ENCODE measurements at regions not wholly inside any gene's neighbourhood (a gene's known extent, or its start where the extent isn't known, plus 50 kb on each side); places are given as distances from the start of the nearest gene placed in this dataset.
A peak's percentile ranks its signal among the peaks of the same experiment; 100 is the strongest.
"Not testable (repeated sequence)": the region's sequence is repeated elsewhere in the genome, so short reads cannot be mapped to it uniquely, and the experiment has no call there.

- not testable (repeated sequence) for DNase-seq (ENCODE audit: low read depth in 2 of 2)
Measured at GRCh38 chr16:31975826-31976419, 102.3 kb downstream of the ZNF267 start.

GRCh38 chr16:31978463-31978862 is 104.9 kb downstream of the ZNF267 start:
- not testable (repeated sequence) for DNase-seq (ENCODE audit: low read depth in 2 of 2)

DNA sequence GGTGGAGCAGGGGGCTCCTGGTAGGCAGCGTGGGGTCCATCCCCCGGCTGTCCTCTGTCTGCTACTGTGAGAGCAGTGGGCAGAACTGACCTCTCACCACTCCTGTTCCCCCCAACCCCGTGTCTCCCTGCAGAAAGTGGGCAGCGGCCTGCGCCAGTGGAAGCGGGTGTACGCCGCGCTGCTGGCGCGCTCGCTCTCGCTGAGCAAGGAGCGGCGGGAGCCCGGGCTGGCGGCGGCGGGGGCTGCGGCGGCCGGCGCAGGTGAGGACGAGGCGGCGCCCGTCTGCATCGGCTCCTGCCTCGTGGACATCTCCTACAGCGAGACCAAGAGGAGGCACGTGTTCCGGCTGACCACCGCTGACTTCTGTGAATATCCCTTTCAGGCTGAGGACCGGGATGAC is 108.1 kb downstream of the ZNF267 start:
- not testable (repeated sequence) for DNase-seq (ENCODE audit: low read depth in 2 of 2)

DNA sequence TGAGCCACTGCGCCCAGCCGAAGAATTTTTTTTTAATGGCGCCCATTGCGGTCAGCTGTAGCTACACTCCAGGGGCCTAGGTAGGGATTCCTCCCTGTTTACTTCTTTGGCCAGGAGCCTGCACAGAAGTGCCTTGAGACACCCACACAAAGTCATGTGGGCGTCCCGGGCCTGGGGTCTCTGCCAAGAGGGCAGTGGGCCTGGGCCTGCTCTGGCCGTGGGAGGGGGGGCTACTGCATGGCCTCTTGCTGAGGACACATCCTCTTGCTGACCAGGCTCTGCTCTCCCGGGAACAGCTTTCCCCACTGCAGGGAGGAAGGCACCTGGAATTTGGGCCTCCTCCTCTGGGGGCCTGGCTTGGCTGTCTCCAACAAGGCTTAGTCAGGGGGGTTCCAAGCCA is 109.4 kb downstream of the ZNF267 start:
- DNase-seq (ENCODE audit: low read depth in 2 of 2) = not testable (repeated sequence)

- not testable (repeated sequence) for DNase-seq (ENCODE audit: low read depth in 2 of 2)
Measured at GRCh38 chr16:31983666-31984065, 110.1 kb downstream of the ZNF267 start.

DNA sequence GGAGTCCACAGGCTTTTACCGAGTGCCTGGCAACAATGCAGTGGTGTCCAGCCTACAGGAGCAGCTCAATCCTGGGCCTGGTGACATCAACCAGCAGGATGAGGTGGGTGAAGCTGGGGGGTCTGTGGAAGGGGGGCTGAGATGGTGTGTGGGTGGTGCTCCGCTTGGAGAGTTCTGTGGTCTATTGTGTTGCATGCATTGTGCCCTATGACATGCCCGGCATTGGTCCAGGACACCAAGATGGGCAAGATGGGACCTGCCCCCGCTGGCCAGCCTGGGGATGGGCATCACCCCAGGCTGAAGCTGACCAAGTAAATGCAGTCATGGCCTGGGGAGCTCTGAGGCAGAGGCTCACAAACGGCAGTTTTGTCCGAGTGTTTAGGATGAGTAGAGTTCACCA is 113.3 kb downstream of the ZNF267 start:
- DNase-seq (ENCODE audit: low read depth in 2 of 2) = not testable (repeated sequence)

- not testable (repeated sequence) for DNase-seq (ENCODE audit: low read depth in 2 of 2)
Measured at GRCh38 chr16:31988595-31989581, 115.3 kb downstream of the ZNF267 start.

DNA sequence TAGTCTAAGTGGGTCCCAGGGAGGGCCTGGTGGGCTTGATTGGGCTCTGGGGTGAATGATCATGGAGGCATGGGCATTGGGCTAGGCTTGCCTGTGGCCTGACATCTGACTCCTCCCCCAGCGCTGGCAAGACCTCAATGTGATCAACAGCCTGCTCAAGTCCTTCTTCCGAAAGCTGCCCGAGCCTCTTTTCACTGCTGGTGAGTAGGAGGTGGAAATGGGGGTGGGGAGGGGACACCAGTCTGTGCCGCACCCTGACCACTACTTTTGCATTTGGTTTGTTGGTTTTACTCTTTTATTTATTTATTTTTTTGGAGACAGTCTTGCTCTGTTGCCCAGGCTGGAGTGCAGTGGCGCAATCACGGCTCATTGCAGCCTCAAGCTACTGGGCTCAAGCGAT is 116.7 kb downstream of the ZNF267 start:
- DNase-seq (ENCODE audit: low read depth in 2 of 2) = not testable (repeated sequence)

GRCh38 chr16:31990980-31991379 is 117.4 kb downstream of the ZNF267 start:
- not testable (repeated sequence) for DNase-seq (ENCODE audit: low read depth in 2 of 2)

DNA sequence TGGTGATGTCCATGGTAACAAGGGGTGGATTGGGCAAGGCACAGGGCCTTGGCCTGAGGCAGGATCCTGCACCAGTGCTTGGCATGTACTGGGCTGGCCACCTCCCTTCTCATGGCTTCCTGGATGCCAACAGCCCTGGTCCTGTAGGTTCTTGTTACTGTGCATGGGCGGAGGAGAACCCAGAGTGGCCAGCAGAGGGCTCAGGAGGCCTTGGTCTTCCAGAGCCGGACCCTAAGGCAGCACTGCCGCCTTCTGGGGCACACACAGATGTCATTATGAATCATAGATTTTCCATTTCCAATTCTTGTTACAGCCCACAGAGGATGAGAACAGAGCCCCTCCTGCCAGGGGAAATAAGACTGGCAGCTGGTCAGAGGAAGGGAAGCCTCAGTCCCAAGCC is 122.7 kb downstream of the ZNF267 start:
- not testable (repeated sequence) for DNase-seq (ENCODE audit: low read depth in 2 of 2)

DNA sequence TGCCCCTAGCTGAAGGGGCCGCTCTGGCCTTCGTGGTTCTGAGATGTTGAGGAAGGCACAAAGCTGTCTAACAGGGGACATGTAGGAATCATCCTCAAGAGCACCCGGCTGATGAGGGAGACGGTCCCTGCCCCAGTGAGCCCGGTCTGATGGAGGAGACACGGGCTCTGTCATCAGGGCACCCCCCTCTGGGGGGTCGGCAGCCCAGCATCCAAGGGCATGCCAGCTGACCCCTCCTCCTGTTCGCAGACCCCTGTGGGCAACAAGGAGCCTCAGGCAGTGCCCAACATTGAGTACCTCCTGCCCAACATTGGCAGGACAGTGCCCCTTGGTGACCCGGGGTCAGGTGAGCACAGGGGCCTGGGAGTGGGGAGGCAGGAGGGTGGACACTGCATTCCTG is 128.9 kb downstream of the ZNF267 start:
- DNase-seq (ENCODE audit: low read depth in 2 of 2) = not testable (repeated sequence)

GRCh38 chr16:32003819-32004218 is 130.2 kb downstream of the ZNF267 start:
- not testable (repeated sequence) for DNase-seq (ENCODE audit: low read depth in 2 of 2)

- DNase-seq (ENCODE audit: low read depth in 2 of 2) = peak in 1 of 2 donors; percentile 0
Measured at GRCh38 chr16:32038783-32039496, 165.3 kb downstream of the ZNF267 start.

- DNase-seq (ENCODE audit: low read depth in 2 of 2) = not testable (repeated sequence)
Measured at GRCh38 chr16:32039919-32040318, 166.3 kb downstream of the ZNF267 start.

DNA sequence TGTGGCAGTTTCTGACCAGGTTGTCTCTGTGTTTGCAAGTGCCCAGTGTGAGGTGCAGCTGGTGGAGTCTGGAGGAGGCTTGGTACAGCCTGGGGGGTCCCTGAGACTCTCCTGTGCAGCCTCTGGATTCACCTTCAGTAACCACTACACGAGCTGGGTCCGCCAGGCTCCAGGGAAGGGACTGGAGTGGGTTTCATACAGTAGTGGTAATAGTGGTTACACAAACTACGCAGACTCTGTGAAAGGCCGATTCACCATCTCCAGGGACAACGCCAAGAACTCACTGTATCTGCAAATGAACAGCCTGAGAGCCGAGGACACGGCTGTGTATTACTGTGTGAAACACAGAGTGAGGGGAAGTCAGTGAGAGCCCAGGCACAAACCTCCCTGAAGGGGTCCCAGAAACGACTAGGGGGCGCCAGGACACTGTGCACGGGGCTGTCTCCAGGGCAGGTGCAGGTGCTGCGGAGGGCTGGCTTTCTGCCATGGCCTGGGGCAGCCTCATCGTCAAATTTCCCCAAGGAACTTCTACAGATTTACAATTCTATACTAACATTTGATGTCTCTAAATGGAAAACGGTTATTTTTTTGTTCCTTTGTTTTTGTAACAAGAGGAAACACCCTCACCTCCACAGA is 187.0 kb upstream of the TP53TG3D start:
- DNase-seq (ENCODE audit: low read depth in 2 of 2) = not testable (repeated sequence)

DNA sequence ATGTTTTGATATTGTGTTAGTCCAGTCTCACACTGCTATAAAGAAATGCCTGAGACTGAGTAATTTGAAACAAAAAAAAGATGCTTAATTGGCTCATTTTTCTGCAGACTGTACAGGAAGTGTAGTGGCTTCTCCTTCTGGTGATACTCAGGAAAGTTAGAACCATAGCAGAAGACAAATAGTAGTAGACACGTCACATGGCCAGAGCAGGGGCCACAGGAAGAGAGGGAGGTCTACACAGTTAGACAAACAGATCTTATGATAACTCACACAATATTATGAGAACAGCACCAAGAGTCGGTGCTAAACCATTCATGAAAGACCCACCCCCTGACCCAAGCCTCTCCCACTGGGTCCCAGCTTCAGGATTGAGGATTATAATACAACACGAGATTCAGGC is 181.5 kb upstream of the TP53TG3D start:
- not testable (repeated sequence) for DNase-seq (ENCODE audit: low read depth in 2 of 2)

GRCh38 chr16:32083891-32084290 is 169.2 kb upstream of the TP53TG3D start:
- not testable (repeated sequence) for DNase-seq (ENCODE audit: low read depth in 2 of 2)

DNA sequence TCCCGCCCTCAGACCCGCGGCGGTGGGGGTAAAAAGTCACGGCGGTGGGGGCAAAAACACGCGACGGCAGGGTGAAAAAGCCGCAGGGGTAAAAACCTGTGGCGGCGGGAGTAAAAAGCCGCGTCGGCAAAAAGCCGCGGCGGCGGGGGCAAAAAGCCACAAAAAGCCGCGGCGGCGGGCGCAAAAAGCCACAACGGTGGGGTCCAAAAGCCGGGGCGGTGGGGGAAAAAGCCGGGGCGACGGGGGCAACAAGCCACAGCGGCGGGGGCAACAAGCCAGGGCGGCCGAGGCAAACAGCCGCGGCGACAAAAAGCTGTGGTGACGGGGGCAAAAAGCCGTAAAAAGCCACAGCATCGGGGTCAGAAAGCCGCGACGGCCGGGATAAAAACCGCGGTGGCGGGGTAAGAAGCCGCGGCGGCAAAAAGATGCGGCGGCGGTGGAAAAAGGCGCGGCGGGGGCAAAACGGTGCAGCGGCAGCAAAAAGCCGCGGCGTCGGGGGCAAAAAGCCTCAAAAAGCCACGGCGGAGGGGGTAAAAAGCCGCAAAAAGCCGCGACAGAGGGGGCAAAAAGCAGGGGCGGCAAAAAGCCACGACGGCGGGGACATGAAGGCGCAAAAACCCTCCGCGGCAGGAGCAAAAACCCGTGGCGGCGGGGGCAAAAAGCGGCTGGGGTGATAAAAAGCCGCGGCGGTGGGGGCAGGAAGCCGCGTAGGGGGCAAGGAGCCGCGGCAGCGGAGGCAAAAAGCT is 168.3 kb upstream of the TP53TG3D start:
- DNase-seq (ENCODE audit: low read depth in 2 of 2) = not testable (repeated sequence)

- peak in 1 of 2 donors; percentile 6 for DNase-seq (ENCODE audit: low read depth in 2 of 2)
Measured at GRCh38 chr16:32085438-32086141, 167.5 kb upstream of the TP53TG3D start.

DNA sequence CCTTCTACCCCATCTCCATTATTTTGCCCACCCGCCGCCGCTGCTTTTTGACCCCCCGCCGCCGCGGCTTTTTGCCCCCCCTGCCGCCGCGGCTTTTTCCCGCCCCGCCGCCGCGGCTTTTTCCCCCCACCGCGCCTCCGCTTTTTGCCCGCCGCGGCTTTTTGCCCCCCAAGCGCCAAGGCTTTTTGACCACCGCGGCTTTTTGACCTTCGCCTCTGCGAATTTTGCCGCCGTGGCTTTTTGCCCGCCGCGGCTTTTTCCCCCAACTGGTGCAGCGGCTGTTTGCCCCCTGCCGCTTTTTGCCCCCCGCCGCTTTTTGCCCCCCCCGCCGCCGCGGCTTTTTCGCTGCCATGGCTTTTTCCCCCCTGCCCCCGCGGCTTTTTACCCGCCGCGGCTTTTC is 137.5 kb upstream of the TP53TG3D start:
- not testable (repeated sequence) for DNase-seq (ENCODE audit: low read depth in 2 of 2)
